ENCODE measurements at regions not wholly inside any gene's neighbourhood (a gene's known extent, or its start where the extent isn't known, plus 50 kb on each side); places are given as distances from the start of the nearest gene placed in this dataset.

DNA sequence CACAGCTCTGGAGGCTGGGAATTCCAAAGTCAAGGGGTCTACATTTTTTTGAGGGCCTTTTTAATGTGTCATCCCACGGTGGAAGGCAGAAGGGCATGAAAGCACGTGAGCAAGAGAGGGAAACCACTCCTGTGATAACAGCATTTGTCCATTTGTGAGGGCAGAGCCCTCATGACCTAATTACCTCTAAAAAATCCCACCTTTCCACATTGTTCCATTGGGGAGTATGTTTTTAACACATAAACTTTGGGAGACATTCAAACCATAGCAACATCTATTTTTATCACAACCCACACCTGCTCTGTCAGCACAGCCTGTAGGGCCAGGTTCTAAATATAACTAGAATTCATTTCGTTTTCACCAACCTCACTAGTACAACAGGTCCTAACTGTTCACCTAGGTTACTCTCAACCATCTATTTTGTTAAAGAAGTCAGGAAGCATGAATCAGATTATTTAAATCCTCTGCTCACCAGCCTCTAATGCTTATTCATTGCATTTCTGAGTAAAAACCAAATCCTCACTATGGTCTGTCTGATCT, 92.2 kb upstream of the DPP10 start:
- no peak for TF ChIP-seq POLR2A (IDR thresholded peaks at IDR 0.05)
- TF ChIP-seq, protein P1, sequence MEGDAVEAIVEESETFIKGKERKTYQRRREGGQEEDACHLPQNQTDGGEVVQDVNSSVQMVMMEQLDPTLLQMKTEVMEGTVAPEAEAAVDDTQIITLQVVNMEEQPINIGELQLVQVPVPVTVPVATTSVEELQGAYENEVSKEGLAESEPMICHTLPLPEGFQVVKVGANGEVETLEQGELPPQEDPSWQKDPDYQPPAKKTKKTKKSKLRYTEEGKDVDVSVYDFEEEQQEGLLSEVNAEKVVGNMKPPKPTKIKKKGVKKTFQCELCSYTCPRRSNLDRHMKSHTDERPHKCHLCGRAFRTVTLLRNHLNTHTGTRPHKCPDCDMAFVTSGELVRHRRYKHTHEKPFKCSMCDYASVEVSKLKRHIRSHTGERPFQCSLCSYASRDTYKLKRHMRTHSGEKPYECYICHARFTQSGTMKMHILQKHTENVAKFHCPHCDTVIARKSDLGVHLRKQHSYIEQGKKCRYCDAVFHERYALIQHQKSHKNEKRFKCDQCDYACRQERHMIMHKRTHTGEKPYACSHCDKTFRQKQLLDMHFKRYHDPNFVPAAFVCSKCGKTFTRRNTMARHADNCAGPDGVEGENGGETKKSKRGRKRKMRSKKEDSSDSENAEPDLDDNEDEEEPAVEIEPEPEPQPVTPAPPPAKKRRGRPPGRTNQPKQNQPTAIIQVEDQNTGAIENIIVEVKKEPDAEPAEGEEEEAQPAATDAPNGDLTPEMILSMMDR (IDR thresholded peaks at IDR 0.05): no peak

All from thyroid gland (tissue), 4 donors.